ENCODE measurements at regions not wholly inside any gene's neighbourhood (a gene's known extent, or its start where the extent isn't known, plus 50 kb on each side); places are given as distances from the start of the nearest gene placed in this dataset.

GRCh38 chr6:128663238-128663637, 142.8 kb upstream of the PTPRK start:
- H3K27me3 ChIP-seq (ENCODE audit: control insufficient read depth in 4 of 4, insufficient read depth in 4 of 4, low read length in 3 of 4), result no peaks in the 10 kb centered on the region
- no peaks in the 10 kb centered on the region for H3K36me3 ChIP-seq (ENCODE audit: control insufficient read depth in 4 of 4, insufficient read depth in 3 of 4, low read depth in 1 of 4, low read length in 3 of 4)
- no peaks in the 10 kb centered on the region for H3K9me3 ChIP-seq (ENCODE audit: control insufficient read depth in 4 of 4, low read length in 3 of 4)
- WGBS, result 90% methylated on average over 2 of the region's 2 CpGs
- TF ChIP-seq EGR1 (IDR thresholded peaks at IDR 0.05; ENCODE audit: low read depth in 2 of 2) (no peak), MAX (IDR thresholded peaks at IDR 0.05) (no peak), FOXA2 (IDR thresholded peaks at IDR 0.05) (no peak), ATF3 (IDR thresholded peaks at IDR 0.05) (no peak), RXRA (IDR thresholded peaks at IDR 0.05) (no peak)
- H3K4me3 ChIP-seq (ENCODE audit: low read depth in 1 of 3, low read length in 3 of 3), result no peak overlapping the region
- no peak overlapping the region for H3K9ac ChIP-seq (ENCODE audit: low read depth in 1 of 2, low read length in 2 of 2)
- no peak for DNase-seq (ENCODE audit: low spot score)
- no peak overlapping the region for H3K27ac ChIP-seq (ENCODE audit: low read depth in 1 of 2, low read length in 2 of 2)
- H3K4me1 ChIP-seq (ENCODE audit: control insufficient read depth in 4 of 4, insufficient read depth in 4 of 4, low read length in 3 of 4), result no peaks in the 10 kb centered on the region

- no peak overlapping the region for H3K4me3 ChIP-seq (ENCODE audit: low read depth in 1 of 3, low read length in 3 of 3)
- 62% methylated on average over 5 of the region's 5 CpGs for WGBS
Observed at GRCh38 chr6:128659878-128660622, 139.7 kb upstream of the PTPRK start.

More at GRCh38 chr6:128659878-128660622, 139.7 kb upstream of the PTPRK start:
- H3K9me3 ChIP-seq (ENCODE audit: control insufficient read depth in 4 of 4, low read length in 3 of 4), result no peaks in the 10 kb centered on the region
- TF ChIP-seq HNF4G (IDR thresholded peaks at IDR 0.05), result no peak
- TF ChIP-seq GABPA (IDR thresholded peaks at IDR 0.05 in 1 of 2, conservative IDR thresholded peaks at IDR 0.05 in 1 of 2), result no peak
- TF ChIP-seq NR2F2 (IDR thresholded peaks at IDR 0.05), result no peak
- TF ChIP-seq TAF1 (conservative IDR thresholded peaks at IDR 0.05), result no peak
- no peak for TF ChIP-seq HNF4A (conservative IDR thresholded peaks at IDR 0.05)
- TF ChIP-seq ATF3 (IDR thresholded peaks at IDR 0.05), result no peak
- TF ChIP-seq ZBTB33 (IDR thresholded peaks at IDR 0.05), result no peak
- TF ChIP-seq FOXA1 (IDR thresholded peaks at IDR 0.05), result no peak
- no peak for TF ChIP-seq FOXA2 (IDR thresholded peaks at IDR 0.05)
- no peak for TF ChIP-seq REST (IDR thresholded peaks at IDR 0.05)
- no peak for TF ChIP-seq SP1 (IDR thresholded peaks at IDR 0.05)
- no peak for TF ChIP-seq EGR1 (IDR thresholded peaks at IDR 0.05; ENCODE audit: low read depth in 2 of 2)
- TF ChIP-seq JUND (IDR thresholded peaks at IDR 0.05), result no peak
- TF ChIP-seq CTCF (IDR thresholded peaks at IDR 0.05; ENCODE audit: low read depth, low read length, missing input control), result no peak
- TF ChIP-seq RXRA (IDR thresholded peaks at IDR 0.05), result no peak
- TF ChIP-seq MAX (IDR thresholded peaks at IDR 0.05), result no peak
- no peak overlapping the region for H3K9ac ChIP-seq (ENCODE audit: low read depth in 1 of 2, low read length in 2 of 2)
- H3K36me3 ChIP-seq (ENCODE audit: control insufficient read depth in 4 of 4, insufficient read depth in 3 of 4, low read depth in 1 of 4, low read length in 3 of 4), result no peaks in the 10 kb centered on the region
- no peaks in the 10 kb centered on the region for H3K4me1 ChIP-seq (ENCODE audit: control insufficient read depth in 4 of 4, insufficient read depth in 4 of 4, low read length in 3 of 4)
- DNase-seq (ENCODE audit: low spot score), result no peak
- no peaks in the 10 kb centered on the region for H3K27me3 ChIP-seq (ENCODE audit: control insufficient read depth in 4 of 4, insufficient read depth in 4 of 4, low read length in 3 of 4)
- no peak overlapping the region for H3K27ac ChIP-seq (ENCODE audit: low read depth in 1 of 2, low read length in 2 of 2)

All from liver (tissue), 8 donors.